Endodermal cell (in vitro differentiated cells): ENCODE measurements at regions not wholly inside any gene's neighbourhood (a gene's known extent, or its start where the extent isn't known, plus 50 kb on each side); places are given as distances from the start of the nearest gene placed in this dataset.

Source experiments
- DNase-seq: peaks from one replicate; pipeline ENCODE4 v3.0.0-alpha.2; 2017
- H3K27ac ChIP-seq: 2 replicates; pipeline ENCODE4 v1.5.1; 2013; ENCODE audit warnings: mild to moderate bottlenecking, low read depth, low read length, moderate library complexity
- H3K27me3 ChIP-seq: 2 replicates; pipeline ENCODE4 v1.6.1; 2013; ENCODE audit warnings: mild to moderate bottlenecking, low read length, moderate library complexity; ENCODE audit not compliant: insufficient read depth, control insufficient read depth, poor library complexity, severe bottlenecking
- H3K36me3 ChIP-seq: 2 replicates; pipeline ENCODE4 v1.7.0; 2013; ENCODE audit warnings: mild to moderate bottlenecking, low read length, moderate library complexity; ENCODE audit not compliant: control insufficient read depth, insufficient read depth
- H3K4me1 ChIP-seq: one replicate; pipeline ENCODE4 v1.7.0; 2013; ENCODE audit warnings: low read length; ENCODE audit not compliant: control insufficient read depth, insufficient read depth
- H3K4me3 ChIP-seq: 2 replicates; pipeline ENCODE4 v1.5.1; 2013; ENCODE audit warnings: mild to moderate bottlenecking, low read length, moderate library complexity
- H3K9ac ChIP-seq: 2 replicates; pipeline ENCODE4 v1.6.1; 2013; ENCODE audit warnings: mild to moderate bottlenecking, low read length, moderate library complexity; ENCODE audit not compliant: poor library complexity, severe bottlenecking; ENCODE audit errors: extremely low read depth
- H3K9me3 ChIP-seq: 2 replicates; pipeline ENCODE4 v1.6.1; 2013; ENCODE audit warnings: mild to moderate bottlenecking, low read length, moderate library complexity; ENCODE audit not compliant: control insufficient read depth
- H3K27ac Mint-ChIP-seq: 2 replicates; pipeline ENCODE4 v1.8.0; 2020; ENCODE audit warnings: mixed read lengths
- H3K27me3 Mint-ChIP-seq: 2 replicates; pipeline ENCODE4 v1.8.0; 2021; ENCODE audit warnings: mild to moderate bottlenecking, mixed read lengths; ENCODE audit not compliant: insufficient read depth
- H3K36me3 Mint-ChIP-seq: 2 replicates; pipeline ENCODE4 v1.8.0; 2020; ENCODE audit warnings: low read depth, mixed read lengths
- H3K4me1 Mint-ChIP-seq: 2 replicates; pipeline ENCODE4 v1.8.0; 2020; ENCODE audit warnings: mixed read lengths
- H3K4me3 Mint-ChIP-seq: 2 replicates; pipeline ENCODE4 v1.8.0; 2020; ENCODE audit warnings: mild to moderate bottlenecking, moderate library complexity, mixed read lengths
- H3K9me3 Mint-ChIP-seq: 2 replicates; pipeline ENCODE4 v1.8.0; 2020; ENCODE audit warnings: mild to moderate bottlenecking, mixed read lengths
- WGBS, 2 experiments: methylation state at CpG; one replicate each; pipeline versions ENCODE4 v1.1.5 to v1.1.7; 2013; ENCODE audit warnings: missing lambda C conversion rate in 2 of 2, mixed read lengths in 1 of 2; ENCODE audit not compliant: insufficient coverage in 1 of 2, insufficient read length in 1 of 2; 5-methylcytosine and 5-hydroxymethylcytosine counted together
- TF ChIP-seq, protein P1 (sequence below): fragments of 200-600 bp; sonication (generic); conservative IDR thresholded peaks from 2 replicates; pipeline ENCODE4 v1.5.0; 2021; ENCODE audit warnings: antibody characterized with exemption, mild to moderate bottlenecking

DNA sequence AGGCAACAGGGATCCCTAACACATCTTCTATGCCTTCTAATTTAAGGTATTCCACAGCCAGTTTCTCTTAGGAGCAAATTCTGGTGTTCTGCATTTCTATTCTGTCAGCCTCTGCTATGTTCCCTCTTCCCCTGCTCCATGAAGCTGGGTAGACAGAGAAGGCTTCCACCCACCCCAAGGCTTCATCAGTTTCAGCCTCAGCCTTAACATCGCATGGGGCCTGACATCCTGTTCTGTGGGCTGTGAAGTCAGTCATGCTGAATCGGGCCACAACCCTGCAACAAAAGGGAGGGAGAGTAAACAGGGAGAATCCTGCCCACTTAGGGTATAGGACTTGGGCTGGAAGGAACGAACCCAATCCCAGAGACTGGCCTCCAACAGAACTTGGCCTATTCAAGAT is 70.6 kb upstream of the PPM1B start:
- Mint-ChIP-seq H3K4me1 (peaks cover 5% of the 10 kb centered on the region), H3K4me3 (no peak overlapping the region), H3K9me3 (peaks cover 3% of the 10 kb centered on the region), H3K27ac (no peak overlapping the region), H3K36me3 (no peaks in the 10 kb centered on the region), H3K27me3 (no peaks in the 10 kb centered on the region)
- Histone ChIP-seq H3K9me3 (no peaks in the 10 kb centered on the region), H3K4me1 (no peaks in the 10 kb centered on the region), H3K36me3 (no peaks in the 10 kb centered on the region), H3K4me3 (no peak overlapping the region), H3K9ac (no peak overlapping the region), H3K27me3 (no peaks in the 10 kb centered on the region), H3K27ac (no peak overlapping the region)
- DNase-seq, result no peak
- TF ChIP-seq, protein P1, sequence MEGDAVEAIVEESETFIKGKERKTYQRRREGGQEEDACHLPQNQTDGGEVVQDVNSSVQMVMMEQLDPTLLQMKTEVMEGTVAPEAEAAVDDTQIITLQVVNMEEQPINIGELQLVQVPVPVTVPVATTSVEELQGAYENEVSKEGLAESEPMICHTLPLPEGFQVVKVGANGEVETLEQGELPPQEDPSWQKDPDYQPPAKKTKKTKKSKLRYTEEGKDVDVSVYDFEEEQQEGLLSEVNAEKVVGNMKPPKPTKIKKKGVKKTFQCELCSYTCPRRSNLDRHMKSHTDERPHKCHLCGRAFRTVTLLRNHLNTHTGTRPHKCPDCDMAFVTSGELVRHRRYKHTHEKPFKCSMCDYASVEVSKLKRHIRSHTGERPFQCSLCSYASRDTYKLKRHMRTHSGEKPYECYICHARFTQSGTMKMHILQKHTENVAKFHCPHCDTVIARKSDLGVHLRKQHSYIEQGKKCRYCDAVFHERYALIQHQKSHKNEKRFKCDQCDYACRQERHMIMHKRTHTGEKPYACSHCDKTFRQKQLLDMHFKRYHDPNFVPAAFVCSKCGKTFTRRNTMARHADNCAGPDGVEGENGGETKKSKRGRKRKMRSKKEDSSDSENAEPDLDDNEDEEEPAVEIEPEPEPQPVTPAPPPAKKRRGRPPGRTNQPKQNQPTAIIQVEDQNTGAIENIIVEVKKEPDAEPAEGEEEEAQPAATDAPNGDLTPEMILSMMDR, result no peak
- WGBS, 2 experiments, result 89 to 92% methylated on average over 3 of the region's 3 CpGs

DNA sequence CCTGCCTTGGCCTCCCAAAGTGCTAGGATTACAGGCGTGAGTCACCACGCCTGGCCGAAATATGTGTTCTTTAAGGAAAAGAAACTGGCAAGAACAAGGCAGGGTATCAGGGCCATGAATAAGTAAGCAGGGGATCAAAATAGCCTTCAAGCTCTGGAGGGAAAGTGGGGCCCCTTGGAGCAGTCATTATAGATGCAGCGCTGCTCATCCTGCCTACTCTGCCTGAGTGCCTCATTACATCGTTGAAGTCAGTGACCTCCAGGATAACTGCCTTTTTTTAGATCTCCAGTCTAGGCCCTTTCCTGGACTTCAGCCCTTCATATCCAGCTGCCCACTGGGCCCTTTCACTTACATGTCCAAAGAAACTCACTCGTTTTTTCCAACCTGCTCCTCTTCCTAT is 69.8 kb upstream of the PPM1B start:
- Histone ChIP-seq H3K27me3 (no peaks in the 10 kb centered on the region), H3K27ac (no peak overlapping the region), H3K4me3 (no peak overlapping the region), H3K9ac (no peak overlapping the region), H3K9me3 (no peaks in the 10 kb centered on the region), H3K36me3 (no peaks in the 10 kb centered on the region), H3K4me1 (no peaks in the 10 kb centered on the region)
- Mint-ChIP-seq H3K4me1 (peaks cover 5% of the 10 kb centered on the region), H3K27ac (no peak overlapping the region), H3K27me3 (no peaks in the 10 kb centered on the region), H3K9me3 (no peaks in the 10 kb centered on the region), H3K36me3 (no peaks in the 10 kb centered on the region), H3K4me3 (no peak overlapping the region)
- TF ChIP-seq, protein P1, result no peak
- DNase-seq, result no peak
- WGBS, 2 experiments, result 90 to 94% methylated on average over 5 to 6 of the region's 6 CpGs

DNA sequence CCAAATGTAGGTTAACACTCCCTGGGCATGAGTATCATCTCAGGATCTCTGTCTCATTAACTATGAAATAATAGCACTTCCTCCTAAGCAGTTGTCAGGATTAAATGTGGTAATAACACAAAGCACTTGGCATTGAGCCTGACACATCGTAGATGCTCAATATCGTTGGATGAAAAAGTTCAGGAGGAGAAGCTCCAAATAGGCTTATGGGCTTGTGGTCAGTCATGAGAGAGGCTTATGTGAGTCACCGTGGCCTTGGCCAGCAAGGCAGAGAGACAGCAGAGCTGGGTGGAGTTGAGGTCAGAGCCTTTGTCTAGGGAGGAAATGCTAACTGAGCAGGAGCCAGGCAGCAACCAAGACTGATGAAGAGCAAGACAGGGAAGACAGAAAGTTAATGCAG is 68.3 kb upstream of the PPM1B start:
- TF ChIP-seq, protein P1, result no peak
- no peak overlapping the region for H3K27ac Mint-ChIP-seq
- no peak overlapping the region for H3K9ac ChIP-seq
- no peak for DNase-seq
- no peak overlapping the region for H3K4me3 ChIP-seq
- H3K4me1 ChIP-seq, result no peaks in the 10 kb centered on the region
- H3K36me3 Mint-ChIP-seq, result no peaks in the 10 kb centered on the region
- H3K27ac ChIP-seq, result no peak overlapping the region
- H3K4me3 Mint-ChIP-seq, result no peak overlapping the region
- WGBS, 2 experiments, result 90% methylated on average over 1 to 3 of the region's 3 CpGs
- peaks cover 5% of the 10 kb centered on the region for H3K4me1 Mint-ChIP-seq
- no peaks in the 10 kb centered on the region for H3K9me3 Mint-ChIP-seq
- no peaks in the 10 kb centered on the region for H3K36me3 ChIP-seq
- no peaks in the 10 kb centered on the region for H3K27me3 Mint-ChIP-seq
- H3K9me3 ChIP-seq, result no peaks in the 10 kb centered on the region
- H3K27me3 ChIP-seq, result no peaks in the 10 kb centered on the region
